ENCODE measurements at regions not wholly inside any gene's neighbourhood (a gene's known extent, or its start where the extent isn't known, plus 50 kb on each side); places are given as distances from the start of the nearest gene placed in this dataset.
"Not testable (repeated sequence)": the region's sequence is repeated elsewhere in the genome, so short reads cannot be mapped to it uniquely, and the experiment has no call there.

GRCh38 chr2:176924909-176925534 is 287.6 kb upstream of the HNRNPA3 start:
- no peak for TF ChIP-seq CTCF (IDR thresholded peaks at IDR 0.05; ENCODE audit: insufficient read depth, low read length, poor library complexity, severe bottlenecking)
- H3K4me3 ChIP-seq (replicated peaks; ENCODE audit: low read depth, low read length), result no peak overlapping the region
- DNase-seq (ENCODE audit: extremely low read depth, insufficient read length), result no peak
- no peaks in the 10 kb centered on the region for H3K36me3 ChIP-seq (ENCODE audit: control insufficient read depth, insufficient read depth, low read length)
- H3K27me3 ChIP-seq (replicated peaks; ENCODE audit: control insufficient read depth, insufficient read depth, low read length), result no peaks in the 10 kb centered on the region

GRCh38 chr2:176926453-176926852 is 286.1 kb upstream of the HNRNPA3 start:
- no peaks in the 10 kb centered on the region for H3K27me3 ChIP-seq (replicated peaks; ENCODE audit: control insufficient read depth, insufficient read depth, low read length)
- no peak overlapping the region for H3K4me3 ChIP-seq (replicated peaks; ENCODE audit: low read depth, low read length)
- no peaks in the 10 kb centered on the region for H3K36me3 ChIP-seq (ENCODE audit: control insufficient read depth, insufficient read depth, low read length)
- no peak for DNase-seq (ENCODE audit: extremely low read depth, insufficient read length)
- no peak for TF ChIP-seq CTCF (IDR thresholded peaks at IDR 0.05; ENCODE audit: insufficient read depth, low read length, poor library complexity, severe bottlenecking)

GRCh38 chr2:176929387-176929786 is 283.2 kb upstream of the HNRNPA3 start:
- not testable (repeated sequence) for H3K4me3 ChIP-seq (replicated peaks; ENCODE audit: low read depth, low read length); H3K36me3 ChIP-seq (ENCODE audit: control insufficient read depth, insufficient read depth, low read length); DNase-seq (ENCODE audit: extremely low read depth, insufficient read length); H3K27me3 ChIP-seq (replicated peaks; ENCODE audit: control insufficient read depth, insufficient read depth, low read length)

GRCh38 chr2:176931588-176932563 is 280.7 kb upstream of the HNRNPA3 start:
- peak; percentile 72 for DNase-seq (ENCODE audit: extremely low read depth, insufficient read length)
- Histone ChIP-seq H3K36me3 (ENCODE audit: control insufficient read depth, insufficient read depth, low read length) (no peaks in the 10 kb centered on the region), H3K4me3 (replicated peaks; ENCODE audit: low read depth, low read length) (no peak overlapping the region), H3K27me3 (replicated peaks; ENCODE audit: control insufficient read depth, insufficient read depth, low read length) (no peaks in the 10 kb centered on the region)
- no peak for TF ChIP-seq CTCF (IDR thresholded peaks at IDR 0.05; ENCODE audit: insufficient read depth, low read length, poor library complexity, severe bottlenecking)

GRCh38 chr2:176934131-176934530 is 278.5 kb upstream of the HNRNPA3 start:
- Histone ChIP-seq H3K27me3 (replicated peaks; ENCODE audit: control insufficient read depth, insufficient read depth, low read length) (no peaks in the 10 kb centered on the region), H3K4me3 (replicated peaks; ENCODE audit: low read depth, low read length) (no peak overlapping the region), H3K36me3 (ENCODE audit: control insufficient read depth, insufficient read depth, low read length) (no peaks in the 10 kb centered on the region)
- DNase-seq (ENCODE audit: extremely low read depth, insufficient read length), result no peak
- TF ChIP-seq CTCF (IDR thresholded peaks at IDR 0.05; ENCODE audit: insufficient read depth, low read length, poor library complexity, severe bottlenecking), result no peak

GRCh38 chr2:176934869-176935415 is 277.7 kb upstream of the HNRNPA3 start:
- Histone ChIP-seq H3K4me3 (replicated peaks; ENCODE audit: low read depth, low read length) (no peak overlapping the region), H3K27me3 (replicated peaks; ENCODE audit: control insufficient read depth, insufficient read depth, low read length) (no peaks in the 10 kb centered on the region), H3K36me3 (ENCODE audit: control insufficient read depth, insufficient read depth, low read length) (no peaks in the 10 kb centered on the region)
- no peak for DNase-seq (ENCODE audit: extremely low read depth, insufficient read length)
- TF ChIP-seq CTCF (IDR thresholded peaks at IDR 0.05; ENCODE audit: insufficient read depth, low read length, poor library complexity, severe bottlenecking), result no peak

Data from GM06990 (cell line).